HEK293T (cell line): ENCODE measurements at regions not wholly inside any gene's neighbourhood (a gene's known extent, or its start where the extent isn't known, plus 50 kb on each side); places are given as distances from the start of the nearest gene placed in this dataset.

ENCODE experiments used
- ARNT ChIP-seq: fragments of 450-650 bp; IDR thresholded peaks from 2 replicates; pipeline ENCODE4 v1.6.1; 2017; ENCODE audit warnings: mild to moderate bottlenecking
- BHLHE40 ChIP-seq: fragments of 450-650 bp; IDR thresholded peaks from 2 replicates; pipeline ENCODE4 v1.6.1; 2016; ENCODE audit warnings: mild to moderate bottlenecking, moderate library complexity, borderline replicate concordance
- CTBP1 ChIP-seq: fragments of 450-650 bp; IDR thresholded peaks from 2 replicates; pipeline ENCODE4 v1.6.1; 2016; ENCODE audit warnings: borderline replicate concordance
- FOXA1 ChIP-seq: fragments of 450-650 bp; IDR thresholded peaks from 2 replicates; pipeline ENCODE4 v1.6.1; 2016; ENCODE audit warnings: mild to moderate bottlenecking
- FOXK2 ChIP-seq: fragments of 450-650 bp; IDR thresholded peaks from 2 replicates; pipeline ENCODE4 v1.6.1; 2016; ENCODE audit warnings: mild to moderate bottlenecking
- FOXM1 ChIP-seq: fragments of 450-650 bp; IDR thresholded peaks from 2 replicates; pipeline ENCODE4 v1.6.1; 2017; ENCODE audit warnings: mild to moderate bottlenecking, borderline replicate concordance
- L3MBTL2 ChIP-seq: fragments of 450-650 bp; conservative IDR thresholded peaks from 2 replicates; pipeline ENCODE4 v1.6.1; 2016; ENCODE audit warnings: mild to moderate bottlenecking
- LEF1 ChIP-seq: fragments of 450-650 bp; IDR thresholded peaks from 2 replicates; pipeline ENCODE4 v1.6.1; 2017; ENCODE audit warnings: mild to moderate bottlenecking, borderline replicate concordance
- SP1 ChIP-seq: fragments of 450-650 bp; IDR thresholded peaks from 2 replicates; pipeline ENCODE4 v1.6.1; 2017
- SUZ12 ChIP-seq: fragments of 450-650 bp; IDR thresholded peaks from 2 replicates; pipeline ENCODE4 v1.6.1; 2016; ENCODE audit warnings: mild to moderate bottlenecking
- TF ChIP-seq, protein P1 (sequence below): fragments of 450-650 bp; IDR thresholded peaks from 2 replicates; pipeline ENCODE4 v1.6.1; 2016

DNA sequence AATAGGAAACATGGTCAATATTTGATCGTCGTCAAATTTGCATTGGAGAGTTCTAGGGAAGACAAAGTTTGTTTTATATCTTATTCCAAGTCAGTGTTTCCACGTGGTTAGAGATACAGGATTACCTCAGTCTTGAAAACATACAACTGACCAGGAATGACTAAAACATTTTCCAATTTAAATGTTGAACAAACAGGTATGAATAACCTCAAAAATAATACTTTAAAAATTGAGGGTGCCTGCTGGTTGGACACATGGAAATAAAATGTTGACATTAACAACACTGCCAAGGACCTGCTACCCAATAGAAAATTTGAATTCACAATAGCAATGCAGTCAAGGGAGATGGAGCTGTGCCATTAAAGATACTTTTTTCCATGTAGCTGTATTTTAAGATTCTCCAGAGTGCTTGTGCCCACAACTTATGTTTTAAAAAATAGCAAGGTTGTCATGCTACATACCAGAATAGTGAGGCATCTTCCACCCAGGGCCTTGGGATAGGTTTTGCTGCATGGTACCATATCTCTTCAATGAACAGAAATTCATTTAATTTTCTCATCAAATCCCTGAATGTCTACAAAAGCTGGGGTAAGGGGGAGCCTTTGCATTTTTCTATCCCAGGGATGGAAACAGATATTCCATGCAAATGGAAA lies 260.8 kb downstream of the EFNB2 start:
- TF ChIP-seq ARNT = no peak
- TF ChIP-seq SUZ12 = no peak
- TF ChIP-seq FOXM1 = no peak
- TF ChIP-seq BHLHE40 = no peak
- no peak for TF ChIP-seq SP1
- TF ChIP-seq CTBP1 = no peak
- TF ChIP-seq L3MBTL2 = no peak
- TF ChIP-seq FOXK2 = no peak
- TF ChIP-seq LEF1 = no peak
- TF ChIP-seq FOXA1 = no peak
- TF ChIP-seq, protein P1, sequence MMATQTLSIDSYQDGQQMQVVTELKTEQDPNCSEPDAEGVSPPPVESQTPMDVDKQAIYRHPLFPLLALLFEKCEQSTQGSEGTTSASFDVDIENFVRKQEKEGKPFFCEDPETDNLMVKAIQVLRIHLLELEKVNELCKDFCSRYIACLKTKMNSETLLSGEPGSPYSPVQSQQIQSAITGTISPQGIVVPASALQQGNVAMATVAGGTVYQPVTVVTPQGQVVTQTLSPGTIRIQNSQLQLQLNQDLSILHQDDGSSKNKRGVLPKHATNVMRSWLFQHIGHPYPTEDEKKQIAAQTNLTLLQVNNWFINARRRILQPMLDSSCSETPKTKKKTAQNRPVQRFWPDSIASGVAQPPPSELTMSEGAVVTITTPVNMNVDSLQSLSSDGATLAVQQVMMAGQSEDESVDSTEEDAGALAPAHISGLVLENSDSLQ = no peak
